HG02571 (cell line): ENCODE measurements at regions not wholly inside any gene's neighbourhood (a gene's known extent, or its start where the extent isn't known, plus 50 kb on each side); places are given as distances from the start of the nearest gene placed in this dataset.

ENCODE experiments used
- ATAC-seq: cut with Tn5 transposase; IDR thresholded peaks from one replicate; pipeline ENCODE4 v1.9.1; 2021; ENCODE audit warnings: mild to moderate bottlenecking, moderate library complexity; ENCODE audit not compliant: unreplicated experiment

DNA sequence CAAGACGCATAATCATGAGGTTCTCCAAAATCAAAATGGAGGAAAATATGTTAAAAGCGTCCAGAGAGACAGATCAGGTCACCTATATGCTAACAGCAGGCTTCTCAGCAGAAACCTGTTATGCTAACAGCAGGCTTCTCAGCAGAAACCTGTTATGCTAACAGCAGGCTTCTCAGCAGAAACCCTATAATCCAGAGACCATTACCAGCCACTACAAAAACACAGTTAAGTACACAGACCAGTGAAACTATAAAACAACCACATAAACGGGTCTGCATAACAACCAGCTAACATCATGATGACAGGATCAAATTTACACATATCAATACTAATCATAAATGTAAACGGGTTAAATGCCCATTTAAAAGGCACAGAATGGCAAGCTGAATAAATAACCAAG, 1548.4 kb upstream of the TMEFF2 start:
- ATAC-seq: no peak

DNA sequence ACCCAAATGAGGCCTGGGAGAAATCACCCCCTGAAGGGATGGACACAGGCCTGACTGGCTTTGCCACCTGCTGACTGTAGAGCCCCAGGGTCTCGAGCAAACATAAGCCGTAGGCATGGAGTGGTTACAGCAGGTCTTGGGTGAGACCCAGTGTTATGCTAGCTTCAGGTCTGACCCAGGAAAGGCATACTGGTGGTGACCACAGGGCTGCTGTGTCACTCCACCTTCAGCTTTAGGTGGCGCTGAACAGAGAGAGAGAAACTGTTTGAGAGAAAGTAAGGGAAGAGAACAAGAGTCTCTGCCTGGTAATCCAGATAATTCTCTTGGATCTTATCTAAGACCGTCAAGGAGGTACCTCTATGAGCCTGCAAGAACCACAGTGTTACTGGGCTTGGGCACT, 1544.2 kb upstream of the TMEFF2 start:
- no peak for ATAC-seq

DNA sequence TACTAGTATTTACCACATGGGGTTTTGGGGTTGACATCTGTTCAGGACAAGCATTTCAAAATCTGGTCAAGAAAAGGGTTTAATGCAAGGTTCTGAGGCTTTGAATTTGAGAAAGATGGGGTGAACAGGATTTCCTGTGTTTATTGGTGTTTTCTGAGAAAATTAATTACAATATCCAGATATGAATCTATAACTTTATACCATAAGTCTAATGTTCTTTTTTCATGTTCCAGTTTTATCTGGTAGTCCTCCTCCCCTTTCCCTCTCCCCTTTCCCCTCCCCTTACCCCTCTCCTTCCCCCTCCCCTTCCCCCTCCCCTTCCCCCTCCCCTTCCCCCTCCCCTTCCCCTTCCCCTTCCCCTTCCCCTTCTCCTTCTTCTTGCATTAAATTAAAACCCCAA, 1518.2 kb upstream of the TMEFF2 start:
- no peak for ATAC-seq

DNA sequence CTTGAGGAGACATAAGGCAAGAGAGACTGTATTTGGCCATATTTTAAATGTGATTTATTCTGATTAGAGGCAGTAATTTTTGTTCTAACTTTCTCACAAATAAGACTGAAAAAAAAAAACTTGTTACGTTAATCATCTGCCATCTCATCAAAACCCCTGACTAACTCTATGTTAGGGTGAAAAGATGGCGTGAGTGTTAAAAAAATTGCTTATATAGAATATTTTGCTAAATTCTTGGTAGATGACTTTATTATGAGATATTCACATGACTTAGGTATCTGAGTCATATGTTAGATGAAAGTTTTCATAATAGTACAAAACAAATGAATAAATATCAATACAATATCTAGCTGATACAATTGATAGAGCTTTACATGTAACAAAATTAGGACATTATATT, 1508.7 kb upstream of the TMEFF2 start:
- no peak for ATAC-seq

DNA sequence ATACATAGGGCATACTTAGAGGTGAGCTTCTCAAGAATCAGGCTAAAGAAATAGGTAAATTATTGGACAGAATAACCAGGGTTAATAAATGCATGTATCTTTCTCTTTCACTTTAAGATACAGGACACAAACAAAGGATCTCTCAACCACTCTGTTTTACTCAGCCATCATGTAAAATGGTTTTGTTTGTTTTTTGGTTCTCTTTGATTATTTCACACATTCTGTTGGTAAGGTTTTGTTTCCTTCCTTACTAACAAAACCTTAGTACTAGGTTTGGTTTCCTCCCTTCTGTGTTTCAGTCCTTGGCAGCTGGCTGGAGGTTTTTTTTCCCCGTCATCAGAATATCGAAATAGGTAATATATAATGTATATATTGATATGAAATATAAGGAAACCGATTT, 1506.8 kb upstream of the TMEFF2 start:
- ATAC-seq: no peak

DNA sequence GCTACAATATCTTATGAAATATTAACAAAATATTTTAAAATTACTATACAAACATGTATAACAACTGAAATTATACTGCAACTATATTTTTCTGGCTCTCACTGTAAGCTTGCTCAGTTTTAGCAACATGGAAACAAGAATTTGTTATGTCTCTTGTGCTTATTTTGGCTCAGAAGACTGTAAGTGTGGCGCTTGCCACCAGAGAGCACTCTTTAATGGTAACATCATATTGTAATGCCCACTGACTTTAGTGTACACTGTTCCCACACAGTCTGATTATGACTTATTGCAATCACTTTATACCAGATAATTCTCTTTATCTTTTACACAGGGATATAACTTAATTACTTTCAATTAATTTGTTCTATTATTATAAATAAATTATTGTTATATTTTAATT, 1500.6 kb upstream of the TMEFF2 start:
- ATAC-seq: no peak

DNA sequence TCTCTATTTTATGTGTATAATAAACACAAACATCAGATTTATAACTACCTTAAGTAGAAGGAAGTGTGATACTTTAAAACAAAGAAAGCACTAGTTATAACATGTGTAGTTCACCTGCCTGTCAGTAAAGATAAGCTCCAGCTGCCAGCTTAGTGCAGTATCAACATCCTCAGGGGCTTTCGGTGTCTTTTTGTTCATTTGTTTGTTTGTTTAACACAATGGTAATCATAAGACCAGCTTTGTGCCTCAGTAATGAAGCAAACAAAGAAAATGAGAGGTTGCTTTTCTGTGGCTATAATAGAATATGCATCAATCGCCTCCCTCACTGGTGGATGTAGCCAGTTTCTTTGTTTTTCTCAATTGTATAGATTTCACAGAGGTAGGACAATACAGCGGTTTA, 1499.0 kb upstream of the TMEFF2 start:
- ATAC-seq: no peak

DNA sequence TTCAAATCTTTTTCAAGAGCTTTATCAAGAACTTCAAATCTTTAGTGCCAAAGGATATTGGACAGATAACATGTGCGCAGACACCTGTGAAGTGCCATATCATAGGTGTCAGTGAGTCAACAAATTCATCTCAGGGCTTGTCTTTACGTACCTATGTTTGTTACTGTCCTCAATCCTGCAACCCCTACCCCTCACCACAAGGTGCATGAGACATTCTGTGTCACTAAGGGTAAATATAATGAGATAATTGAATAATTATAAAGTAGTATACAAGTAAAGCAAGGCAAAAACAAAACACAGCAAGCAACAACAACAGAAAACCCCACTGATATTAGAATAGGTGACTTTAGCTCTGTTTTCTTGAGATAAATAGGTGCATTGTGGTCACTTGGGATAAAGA, 1495.8 kb upstream of the TMEFF2 start:
- no peak for ATAC-seq

DNA sequence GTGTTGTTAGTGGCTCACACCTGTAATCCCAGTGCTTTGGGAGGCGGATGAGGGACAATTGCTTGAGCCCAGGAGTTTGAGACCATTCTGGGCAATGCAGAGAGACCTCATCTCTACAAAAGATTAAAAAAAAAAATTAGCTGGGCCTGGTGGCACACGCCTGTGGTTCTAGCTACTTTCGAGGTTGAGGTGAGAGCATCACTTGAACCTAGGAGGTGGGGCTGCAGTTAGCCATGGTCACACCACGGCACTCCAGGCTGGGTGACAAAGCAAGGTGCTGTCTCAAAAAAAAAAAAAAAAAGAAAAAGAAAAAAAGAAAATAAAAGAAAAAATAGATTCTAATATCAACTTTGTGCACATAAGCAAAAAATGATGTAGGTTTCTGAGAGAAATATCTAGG, 1492.5 kb upstream of the TMEFF2 start:
- ATAC-seq: no peak

DNA sequence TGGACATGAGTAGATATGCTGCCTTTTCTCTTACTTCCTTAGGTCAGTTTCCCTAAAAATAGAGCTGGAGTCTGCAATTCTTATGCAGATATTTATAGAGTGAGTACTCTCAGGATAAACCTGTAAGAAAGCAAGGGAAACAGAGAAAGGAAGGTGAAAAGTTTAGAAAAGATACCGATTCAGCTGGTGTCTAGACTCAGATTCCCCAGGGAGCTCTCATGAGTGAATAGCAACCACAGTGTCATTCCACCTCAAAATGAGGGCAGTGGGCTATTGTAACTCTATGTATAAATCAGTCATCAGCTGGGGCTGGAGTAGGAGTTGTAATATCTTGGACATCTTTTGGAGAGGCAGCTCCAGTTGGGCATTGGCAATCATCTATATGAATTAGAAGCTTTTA, 1485.1 kb upstream of the TMEFF2 start:
- no peak for ATAC-seq

DNA sequence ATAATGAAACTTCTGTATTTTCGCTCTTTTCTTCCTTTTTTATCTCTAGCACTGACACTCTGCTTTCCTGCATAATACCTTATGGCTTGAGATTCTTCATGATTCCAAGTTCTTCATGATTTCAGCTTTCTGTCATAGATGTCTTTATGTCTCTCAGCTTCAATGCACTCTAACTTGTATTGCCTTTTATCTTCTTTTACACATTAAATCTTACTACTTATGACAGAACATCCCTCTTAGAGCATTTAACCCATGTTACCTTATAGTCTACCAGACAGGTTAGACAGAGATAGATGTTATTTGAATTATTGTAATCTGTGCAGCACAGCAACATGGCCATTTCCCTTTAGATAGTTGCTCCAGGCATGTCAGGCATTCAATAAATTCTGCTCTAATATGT, 1475.7 kb upstream of the TMEFF2 start:
- ATAC-seq: no peak

DNA sequence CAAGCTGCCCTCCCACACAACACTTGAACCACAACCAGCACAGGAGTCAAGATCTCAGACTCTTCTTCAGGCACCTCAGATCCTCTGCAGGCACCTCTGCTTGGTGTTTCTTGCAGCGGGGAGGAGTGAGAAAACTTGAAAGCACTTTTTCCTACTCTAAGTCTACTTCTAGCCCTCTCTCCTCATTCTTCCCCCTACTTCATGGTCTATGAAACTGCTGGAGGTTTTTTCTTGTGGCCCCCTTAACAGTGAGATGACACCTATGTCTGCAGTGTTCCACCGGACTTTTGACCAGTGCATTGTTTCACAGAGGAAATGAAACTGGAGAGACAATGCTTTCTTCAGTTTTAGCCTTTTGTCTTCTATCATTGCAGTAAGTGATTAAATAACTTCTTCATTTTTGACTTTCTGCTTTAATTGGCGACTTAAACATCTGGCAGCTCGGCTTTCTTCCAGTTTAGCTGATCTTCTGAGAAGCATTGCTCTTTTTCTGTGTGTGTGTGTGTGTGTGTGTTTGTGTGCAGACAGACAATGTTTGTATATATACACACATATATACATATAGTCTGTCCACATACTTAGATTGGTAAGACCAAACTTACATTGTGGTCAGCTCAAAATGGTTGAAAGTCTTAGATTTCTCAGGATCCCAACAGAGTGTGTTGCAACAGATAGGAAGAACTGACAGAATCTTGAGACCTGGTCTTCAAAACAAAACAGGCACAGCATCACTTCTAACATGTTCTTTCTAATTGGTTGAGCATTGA, 1474.0 kb upstream of the TMEFF2 start:
- no peak for ATAC-seq

DNA sequence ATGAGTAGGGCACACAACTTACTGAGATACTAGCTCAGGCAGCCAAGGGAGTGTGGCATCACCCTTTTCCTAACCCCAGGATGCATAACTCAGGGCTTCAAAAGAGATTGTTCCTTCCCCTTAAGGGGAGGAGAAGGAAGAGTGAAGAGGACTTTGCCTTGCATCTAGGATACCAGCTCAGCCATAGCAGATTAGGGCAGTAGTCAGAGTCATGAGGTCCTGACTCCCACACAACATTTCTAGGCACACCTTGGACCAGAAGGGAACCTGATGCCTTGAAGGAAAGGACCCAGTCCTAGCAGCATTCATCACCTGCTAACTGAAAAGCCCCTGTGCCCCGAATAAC, 1433.2 kb upstream of the TMEFF2 start:
- no peak for ATAC-seq

DNA sequence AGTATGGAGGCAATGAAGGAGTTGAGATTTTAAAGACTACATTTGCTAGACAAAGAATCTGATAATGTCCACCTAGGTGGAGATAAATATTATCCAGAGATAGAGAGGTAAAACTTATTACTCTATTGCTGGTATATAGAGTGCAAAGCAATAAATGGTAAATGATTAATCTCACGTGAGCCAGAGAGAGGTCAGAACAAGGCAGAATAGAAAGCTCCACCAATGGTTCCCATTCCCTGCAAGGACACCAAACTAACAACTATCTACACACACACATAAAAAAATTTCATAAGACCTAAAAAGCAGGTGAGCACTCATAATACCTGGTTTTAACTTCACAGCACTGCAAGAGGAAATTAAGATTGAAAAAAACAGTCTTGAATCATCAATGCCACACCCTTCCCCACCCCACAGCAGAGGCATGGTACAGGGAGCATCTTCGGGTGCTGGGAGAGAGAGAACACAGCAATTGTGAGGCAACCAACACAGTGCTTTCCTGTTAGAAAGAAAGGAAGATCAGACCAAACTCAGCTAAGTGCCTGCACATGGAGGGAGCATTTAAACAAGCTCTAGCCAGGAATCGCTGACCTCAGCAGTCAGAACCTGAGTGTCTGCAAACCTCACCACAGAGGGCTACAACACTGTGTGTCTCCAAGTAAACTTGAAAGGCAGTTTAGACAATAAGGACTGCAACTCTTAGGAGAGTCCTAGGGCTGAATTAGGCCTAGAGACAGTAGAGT, 1432.6 kb upstream of the TMEFF2 start:
- ATAC-seq: no peak

DNA sequence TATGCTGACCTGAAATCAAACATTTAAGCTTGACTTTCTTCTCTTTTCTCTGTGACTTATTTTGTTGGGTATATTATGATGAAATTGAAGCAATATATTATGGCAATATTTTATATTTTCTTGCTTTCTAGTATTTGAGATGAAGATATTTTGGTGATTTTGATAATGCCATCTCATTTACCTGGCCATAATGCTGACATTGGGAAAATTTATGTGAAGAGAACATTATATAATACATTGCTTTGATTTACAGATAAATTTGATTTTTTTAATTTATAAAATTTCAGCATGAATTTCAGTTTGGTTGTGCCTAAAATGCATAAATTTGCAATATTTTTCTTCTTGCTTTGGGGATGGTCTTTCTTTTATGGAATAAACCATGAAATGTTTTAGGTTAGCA, 1413.7 kb upstream of the TMEFF2 start:
- ATAC-seq: no peak

DNA sequence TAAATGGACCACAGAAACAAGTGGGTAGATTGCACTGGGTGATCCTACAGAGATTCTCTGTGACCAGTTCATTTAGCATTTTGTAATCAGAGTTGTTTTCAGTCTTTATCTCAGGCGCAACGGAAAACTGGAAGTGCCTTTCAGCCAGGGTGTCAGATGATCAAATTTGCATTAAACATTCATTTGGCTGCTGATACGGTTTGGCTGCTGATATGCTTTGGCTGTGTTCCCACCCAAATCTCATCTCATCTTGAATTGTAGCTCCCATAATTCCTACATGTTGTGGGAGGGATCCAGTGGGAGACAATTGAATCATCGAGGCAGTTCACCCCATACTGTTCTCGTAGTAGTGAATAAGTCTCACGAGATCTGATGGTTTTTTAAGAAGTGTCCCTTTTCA, 1396.1 kb upstream of the TMEFF2 start:
- no peak for ATAC-seq

DNA sequence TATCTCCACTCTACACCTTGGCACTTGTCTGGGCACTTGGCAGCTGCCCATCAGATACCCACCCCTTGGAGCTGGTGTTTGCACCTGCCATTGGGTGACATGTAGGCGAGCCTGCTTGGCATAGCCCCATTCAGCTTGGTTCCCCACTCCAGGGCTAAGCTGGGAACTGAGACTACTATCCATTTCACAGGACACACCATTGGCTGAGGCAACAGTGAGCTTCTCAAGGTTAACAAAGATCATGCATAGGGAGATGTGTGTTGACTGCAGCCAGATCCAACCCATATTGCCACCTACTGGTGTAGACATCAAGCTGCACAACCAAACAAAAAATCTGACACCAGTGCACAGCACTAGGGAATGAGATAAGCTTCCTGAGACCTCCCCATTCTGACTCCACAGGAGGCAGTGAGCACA, 1389.8 kb upstream of the TMEFF2 start:
- peak; percentile 79 for ATAC-seq

DNA sequence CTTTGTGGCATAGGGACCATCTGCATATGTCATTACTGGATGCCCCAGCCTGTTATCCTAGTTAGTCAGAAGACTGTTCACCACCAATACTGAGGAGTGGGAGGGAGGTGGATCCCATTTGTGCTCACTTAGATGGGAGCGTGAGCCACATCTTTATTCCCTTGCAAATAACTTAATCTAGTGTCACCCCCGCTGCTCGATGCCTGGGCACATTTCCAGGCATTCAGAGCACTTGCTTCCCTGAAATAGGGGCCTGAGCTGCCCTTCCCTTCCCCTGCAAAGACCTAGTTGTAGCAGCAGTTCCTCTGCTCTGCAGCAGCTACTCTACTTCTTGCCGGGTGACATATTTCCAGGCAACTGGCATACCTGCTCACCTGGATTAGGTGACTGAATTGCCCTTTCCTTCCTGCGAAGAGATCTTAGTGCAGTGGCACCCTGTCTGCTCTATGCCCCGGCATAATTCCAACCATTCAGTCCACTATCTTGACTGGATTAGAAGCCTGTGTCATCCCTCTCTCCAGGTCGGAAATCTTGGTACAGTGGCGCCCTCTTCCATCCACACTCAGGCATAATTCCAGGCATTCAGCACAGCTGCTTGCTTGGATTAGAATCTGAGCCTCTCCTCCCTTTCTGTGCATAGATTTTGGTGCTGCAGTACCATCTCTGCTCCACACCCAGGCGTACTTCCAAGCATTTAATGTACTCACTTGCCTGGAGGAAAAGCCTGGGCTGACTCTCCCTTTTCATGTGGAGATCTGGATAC, 1389.1 kb upstream of the TMEFF2 start:
- no peak for ATAC-seq

DNA sequence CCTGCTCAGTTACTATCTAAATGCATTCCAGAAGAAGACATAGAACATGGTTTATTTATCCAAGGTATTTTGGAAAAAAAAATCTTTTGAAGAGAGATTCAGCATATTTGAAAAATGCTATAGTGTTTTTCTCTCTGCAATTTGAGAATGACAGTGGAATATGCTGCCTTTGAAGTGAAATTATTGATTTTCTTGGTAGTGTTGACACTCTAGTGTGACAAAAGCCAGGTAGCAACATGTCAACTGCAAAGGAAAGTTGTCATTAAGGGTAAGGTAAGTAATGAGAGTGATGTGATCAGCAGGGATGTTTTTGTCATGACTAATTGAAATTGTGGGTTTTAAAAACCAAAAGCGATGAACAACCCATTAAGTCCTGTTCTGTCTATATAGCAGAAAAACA, 1387.1 kb upstream of the TMEFF2 start:
- ATAC-seq: no peak

DNA sequence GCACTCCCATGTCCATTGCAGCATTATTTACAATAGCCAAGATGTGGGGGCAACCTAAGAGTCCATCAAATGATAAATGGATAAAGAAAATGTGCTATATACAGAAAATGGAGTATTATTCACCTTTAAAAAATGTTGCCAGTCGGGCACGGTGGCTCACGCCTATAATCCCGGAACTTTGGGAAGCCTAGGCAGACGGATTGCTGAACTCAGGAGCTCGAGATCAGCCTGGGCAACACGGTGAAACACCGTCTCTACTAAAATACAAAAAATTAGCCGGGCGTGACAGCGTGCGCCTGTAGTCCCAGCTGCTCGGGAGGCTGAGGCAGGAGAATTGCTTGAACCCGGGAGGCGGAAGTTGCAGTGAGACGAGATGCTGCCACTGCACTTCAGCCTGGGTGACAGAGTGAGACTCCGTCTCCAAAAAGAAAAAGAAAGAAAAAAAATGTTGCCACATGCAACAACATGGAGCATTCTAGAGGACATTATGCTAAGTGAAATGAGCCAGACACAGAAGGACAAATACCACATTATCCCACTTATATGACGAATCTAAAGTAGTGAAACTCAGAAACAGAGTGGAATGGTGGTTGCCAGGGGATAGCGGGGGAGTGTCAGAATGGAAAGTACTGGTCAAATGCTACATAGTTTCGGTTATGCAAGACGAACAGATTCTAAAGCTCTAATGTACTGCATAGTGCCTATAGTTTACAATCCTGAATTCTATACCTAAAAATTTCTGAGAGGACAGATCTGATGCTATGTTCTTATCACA, 1385.6 kb upstream of the TMEFF2 start:
- no peak for ATAC-seq

DNA sequence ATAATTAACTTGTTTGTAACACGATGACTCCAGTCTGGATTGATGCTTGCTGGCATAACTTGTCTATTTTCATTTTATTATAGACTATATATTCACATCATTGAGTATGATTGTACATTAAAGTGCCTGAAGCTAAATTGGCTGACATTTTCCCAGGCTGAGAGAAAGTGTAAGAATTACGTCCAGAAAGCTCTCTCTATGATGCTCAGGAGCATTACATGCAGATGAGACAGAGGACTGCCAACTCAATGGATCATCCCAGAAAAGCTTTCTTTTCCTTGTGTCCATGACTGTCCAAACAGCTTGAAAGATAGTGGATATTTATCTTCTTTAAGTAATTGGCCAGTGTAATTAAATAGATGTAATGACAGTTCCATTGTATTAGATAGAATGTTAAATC, 1372.2 kb upstream of the TMEFF2 start:
- no peak for ATAC-seq
